ENCODE measurements at regions not wholly inside any gene's neighbourhood (a gene's known extent, or its start where the extent isn't known, plus 50 kb on each side); places are given as distances from the start of the nearest gene placed in this dataset.

DNA sequence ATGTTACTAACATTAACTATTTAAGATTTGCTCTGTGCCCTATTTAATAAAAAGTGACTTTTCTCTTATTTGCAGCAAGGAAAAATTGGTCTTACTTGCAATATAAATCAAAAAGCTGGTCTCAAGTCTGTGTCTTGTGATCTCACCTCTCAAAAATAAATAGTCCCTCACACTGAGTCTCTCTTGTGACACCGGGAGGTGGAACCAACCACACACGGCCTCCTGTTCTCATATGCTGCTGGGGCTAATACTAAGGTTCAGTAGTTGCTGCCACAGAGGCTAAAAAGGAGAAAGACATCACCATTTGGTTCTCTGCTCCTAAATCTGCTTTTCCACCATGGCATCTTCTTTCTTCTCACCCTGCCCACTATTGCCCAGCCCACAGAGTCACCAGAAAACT lies 175.8 kb upstream of the FTMT start:
- H3K27ac ChIP-seq = no peak overlapping the region
- 47 to 70% methylated on average over 2 of the region's 2 CpGs for WGBS, 2 donors (ENCODE audit: low coverage in 1 of 2)
- ATAC-seq = no peak
- no peaks in the 10 kb centered on the region for H3K27me3 ChIP-seq
- TF ChIP-seq EP300 (IDR thresholded peaks at IDR 0.05) = no peak
- no peaks in the 10 kb centered on the region for H3K36me3 ChIP-seq
- no peaks in the 10 kb centered on the region for H3K4me1 ChIP-seq
- peaks cover 0 to 8% (median 0%) of the 10 kb centered on the region in 3 donors for H3K9me3 ChIP-seq
- no peak overlapping the region for H3K4me3 ChIP-seq

DNA sequence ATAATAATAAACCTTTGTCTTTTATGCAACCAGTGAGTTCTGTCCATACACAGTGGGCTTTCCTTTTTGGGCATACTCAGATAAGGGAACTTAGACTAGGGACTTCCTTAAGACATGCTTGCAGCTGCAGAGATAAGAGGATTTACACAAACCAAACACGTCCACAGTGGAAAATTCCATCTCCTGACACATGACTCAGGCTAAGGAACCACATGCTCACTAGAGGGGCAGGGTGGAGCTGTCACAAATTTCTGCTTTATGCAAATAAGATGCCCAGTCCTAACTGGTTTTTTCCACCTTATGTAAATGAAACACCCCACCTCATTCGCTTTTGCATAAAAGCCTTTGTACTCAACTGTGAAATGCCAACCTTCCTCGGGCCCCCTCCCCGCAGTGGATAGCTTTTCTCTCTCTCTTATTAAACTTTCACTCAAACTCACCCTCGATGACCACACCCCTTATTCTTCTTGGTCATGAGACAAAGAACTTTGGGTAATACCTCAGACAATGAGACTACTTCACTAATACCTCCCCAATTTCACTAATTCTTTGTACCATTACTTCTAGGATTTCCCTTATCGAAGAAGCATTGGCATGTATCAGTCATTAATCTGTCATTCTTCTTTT lies 170.3 kb upstream of the FTMT start:
- Histone ChIP-seq H3K4me1 (no peaks in the 10 kb centered on the region), H3K9me3 (peaks cover 0 to 8% (median 0%) of the 10 kb centered on the region in 3 donors), H3K27me3 (no peaks in the 10 kb centered on the region), H3K27ac (no peak overlapping the region), H3K4me3 (no peak overlapping the region), H3K36me3 (no peaks in the 10 kb centered on the region)
- TF ChIP-seq EP300 (IDR thresholded peaks at IDR 0.05) (no peak), POLR2A (IDR thresholded peaks at IDR 0.05) (no peak), POLR2AphosphoS5 (IDR thresholded peaks at IDR 0.05) (no peak)
- TF ChIP-seq, protein P1, sequence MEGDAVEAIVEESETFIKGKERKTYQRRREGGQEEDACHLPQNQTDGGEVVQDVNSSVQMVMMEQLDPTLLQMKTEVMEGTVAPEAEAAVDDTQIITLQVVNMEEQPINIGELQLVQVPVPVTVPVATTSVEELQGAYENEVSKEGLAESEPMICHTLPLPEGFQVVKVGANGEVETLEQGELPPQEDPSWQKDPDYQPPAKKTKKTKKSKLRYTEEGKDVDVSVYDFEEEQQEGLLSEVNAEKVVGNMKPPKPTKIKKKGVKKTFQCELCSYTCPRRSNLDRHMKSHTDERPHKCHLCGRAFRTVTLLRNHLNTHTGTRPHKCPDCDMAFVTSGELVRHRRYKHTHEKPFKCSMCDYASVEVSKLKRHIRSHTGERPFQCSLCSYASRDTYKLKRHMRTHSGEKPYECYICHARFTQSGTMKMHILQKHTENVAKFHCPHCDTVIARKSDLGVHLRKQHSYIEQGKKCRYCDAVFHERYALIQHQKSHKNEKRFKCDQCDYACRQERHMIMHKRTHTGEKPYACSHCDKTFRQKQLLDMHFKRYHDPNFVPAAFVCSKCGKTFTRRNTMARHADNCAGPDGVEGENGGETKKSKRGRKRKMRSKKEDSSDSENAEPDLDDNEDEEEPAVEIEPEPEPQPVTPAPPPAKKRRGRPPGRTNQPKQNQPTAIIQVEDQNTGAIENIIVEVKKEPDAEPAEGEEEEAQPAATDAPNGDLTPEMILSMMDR (IDR thresholded peaks at IDR 0.05) = no peak
- ATAC-seq = no peak
- 82 to 88% methylated on average over 5 to 6 of the region's 6 CpGs for WGBS, 2 donors (ENCODE audit: low coverage in 1 of 2)

DNA sequence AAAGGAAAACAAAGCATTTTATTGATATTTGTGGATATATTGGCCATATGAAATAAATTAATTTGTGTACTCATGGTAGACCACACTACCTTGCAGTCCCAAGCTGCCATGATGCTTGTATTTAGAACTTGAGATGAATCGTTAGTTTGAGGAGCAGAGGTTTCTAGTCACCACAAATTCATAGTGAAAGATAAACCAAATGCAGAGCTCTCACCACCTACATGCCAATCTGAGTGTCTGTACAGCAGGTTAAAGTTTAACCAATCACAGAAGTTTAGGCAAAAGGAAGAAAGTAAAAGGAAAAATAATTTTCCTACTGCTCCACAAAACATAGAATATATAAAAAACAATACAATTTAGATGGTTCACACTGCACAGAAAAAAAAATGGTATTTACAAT lies 163.6 kb upstream of the FTMT start:
- no peaks in the 10 kb centered on the region for H3K27me3 ChIP-seq
- H3K9me3 ChIP-seq = no peaks in the 10 kb centered on the region
- H3K27ac ChIP-seq = no peak overlapping the region
- no peaks in the 10 kb centered on the region for H3K36me3 ChIP-seq
- no peak for ATAC-seq
- TF ChIP-seq EP300 (IDR thresholded peaks at IDR 0.05) = no peak
- TF ChIP-seq POLR2A (IDR thresholded peaks at IDR 0.05) = no peak
- TF ChIP-seq, protein P1 (IDR thresholded peaks at IDR 0.05) = no peak
- no peak for TF ChIP-seq POLR2AphosphoS5 (IDR thresholded peaks at IDR 0.05)
- H3K4me3 ChIP-seq = no peak overlapping the region
- WGBS, 2 donors (ENCODE audit: low coverage in 1 of 2) = 100% methylated on average over 1 of the region's 1 CpG
- H3K4me1 ChIP-seq = no peaks in the 10 kb centered on the region

DNA sequence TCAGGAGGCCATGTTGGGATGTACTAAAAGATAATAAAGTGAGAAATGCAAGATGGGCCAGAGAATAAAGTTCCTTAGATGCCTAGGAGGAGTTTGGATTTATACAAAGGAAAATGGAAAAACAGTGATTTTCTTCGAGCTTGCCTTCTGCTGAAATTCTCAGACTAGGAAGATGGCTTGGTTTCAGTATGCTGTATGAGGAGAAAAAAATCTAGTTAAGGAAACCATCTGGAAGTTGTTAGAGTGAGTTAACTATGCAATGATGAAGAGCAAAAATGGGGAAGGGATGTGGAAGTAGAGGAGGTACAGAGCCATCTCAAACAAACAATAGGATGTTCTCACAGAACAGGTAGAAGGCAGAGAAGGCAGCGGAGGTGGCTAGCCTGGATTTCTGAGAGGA lies 162.9 kb upstream of the FTMT start:
- no peaks in the 10 kb centered on the region for H3K36me3 ChIP-seq
- TF ChIP-seq, protein P1 (IDR thresholded peaks at IDR 0.05) = no peak
- TF ChIP-seq POLR2A (IDR thresholded peaks at IDR 0.05) (no peak), EP300 (IDR thresholded peaks at IDR 0.05) (no peak), POLR2AphosphoS5 (IDR thresholded peaks at IDR 0.05) (no peak)
- no peaks in the 10 kb centered on the region for H3K9me3 ChIP-seq
- H3K27ac ChIP-seq = no peak overlapping the region
- no peak overlapping the region for H3K4me3 ChIP-seq
- 70 to 71% methylated on average over 2 of the region's 2 CpGs for WGBS, 2 donors (ENCODE audit: low coverage in 1 of 2)
- no peak for ATAC-seq
- no peaks in the 10 kb centered on the region for H3K27me3 ChIP-seq
- no peaks in the 10 kb centered on the region for H3K4me1 ChIP-seq

DNA sequence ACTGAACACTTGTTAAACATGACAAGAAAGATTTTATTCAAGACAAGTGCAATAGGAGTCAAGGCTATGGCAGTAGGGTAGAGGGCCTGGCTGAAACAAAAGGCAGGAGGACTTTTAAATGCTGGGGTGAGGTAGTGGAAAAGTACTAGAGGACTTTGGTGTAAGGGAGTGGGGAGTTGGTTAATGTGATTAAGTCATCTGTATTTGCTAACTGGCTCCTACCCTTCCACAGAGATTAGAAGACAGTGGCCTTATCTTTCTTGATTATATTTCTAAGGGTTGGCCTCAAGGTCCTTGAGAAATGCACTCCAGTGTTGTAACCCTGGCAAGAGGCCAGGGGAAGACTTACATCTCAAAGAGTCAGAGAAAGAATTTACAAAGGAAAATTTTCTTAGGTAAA lies 160.2 kb upstream of the FTMT start:
- Histone ChIP-seq H3K9me3 (no peaks in the 10 kb centered on the region), H3K4me3 (no peak overlapping the region), H3K27me3 (no peaks in the 10 kb centered on the region), H3K4me1 (no peaks in the 10 kb centered on the region), H3K27ac (no peak overlapping the region), H3K36me3 (no peaks in the 10 kb centered on the region)
- TF ChIP-seq, protein P1 (IDR thresholded peaks at IDR 0.05) = no peak
- TF ChIP-seq POLR2A (IDR thresholded peaks at IDR 0.05) (no peak), POLR2AphosphoS5 (IDR thresholded peaks at IDR 0.05) (no peak), EP300 (IDR thresholded peaks at IDR 0.05) (no peak)
- ATAC-seq = no peak
